Liver (tissue), 7 donors: ENCODE measurements at regions not wholly inside any gene's neighbourhood (a gene's known extent, or its start where the extent isn't known, plus 50 kb on each side); places are given as distances from the start of the nearest gene placed in this dataset.

Source experiments
- DNase-seq: peaks from one replicate; pipeline ENCODE4 v3.0.0-alpha.2; 2017; ENCODE audit warnings: low spot score
- H3K27ac ChIP-seq, 2 donors: one replicate each; pipeline ENCODE4 v1.7.0; 2013; ENCODE audit warnings: inconsistent platforms in 2 of 2, low read length in 2 of 2, control low read depth in 1 of 2, low read depth in 1 of 2, mild to moderate bottlenecking in 1 of 2
- H3K27me3 ChIP-seq, 4 donors: one replicate each; pipeline versions ENCODE4 v1.6.1 to v1.7.0; 2013; ENCODE audit warnings: low read length in 3 of 4, inconsistent platforms in 1 of 4, mild to moderate bottlenecking in 1 of 4, moderate library complexity in 1 of 4; ENCODE audit not compliant: control insufficient read depth in 4 of 4, insufficient read depth in 4 of 4
- H3K36me3 ChIP-seq, 4 donors: one replicate each; pipeline versions ENCODE4 v1.6.1 to v1.7.0; 2013; ENCODE audit warnings: low read length in 3 of 4, mild to moderate bottlenecking in 3 of 4, low read depth in 1 of 4, moderate library complexity in 1 of 4; ENCODE audit not compliant: control insufficient read depth in 4 of 4, insufficient read depth in 3 of 4
- H3K4me1 ChIP-seq, 4 donors: one replicate each; pipeline versions ENCODE4 v1.6.1 to v1.7.0; 2013; ENCODE audit warnings: low read length in 3 of 4, mild to moderate bottlenecking in 3 of 4, moderate library complexity in 1 of 4; ENCODE audit not compliant: control insufficient read depth in 4 of 4, insufficient read depth in 4 of 4
- H3K4me3 ChIP-seq, 3 donors: one replicate each; pipeline versions ENCODE4 v1.6.1 to v1.7.0; 2013; ENCODE audit warnings: low read length in 3 of 3, control low read depth in 1 of 3, low read depth in 1 of 3, mild to moderate bottlenecking in 1 of 3
- H3K9ac ChIP-seq, 2 donors: one replicate each; pipeline ENCODE4 v1.7.0; 2013; ENCODE audit warnings: low read length in 2 of 2, mild to moderate bottlenecking in 2 of 2, moderate library complexity in 2 of 2, control low read depth in 1 of 2, low read depth in 1 of 2
- H3K9me3 ChIP-seq, 4 donors: one replicate each; pipeline versions ENCODE4 v1.6.1 to v1.7.0; 2013; ENCODE audit warnings: low read length in 3 of 4; ENCODE audit not compliant: control insufficient read depth in 4 of 4
- ATF3 ChIP-seq: IDR thresholded peaks from 2 replicates; pipeline ENCODE4 v1.6.1; 2016; ENCODE audit warnings: antibody characterized with exemption
- EGR1 ChIP-seq, 2 donors: IDR thresholded peaks; 2 replicates each; pipeline ENCODE4 v1.6.1; 2016 to 2018; ENCODE audit warnings: antibody characterized with exemption in 2 of 2, low read depth in 2 of 2
- FOXA1 ChIP-seq: IDR thresholded peaks from 2 replicates; pipeline ENCODE4 v1.6.1; 2016; ENCODE audit warnings: antibody characterized with exemption
- FOXA2 ChIP-seq: IDR thresholded peaks from 2 replicates; pipeline ENCODE4 v1.6.1; 2016; ENCODE audit warnings: antibody characterized with exemption
- GABPA ChIP-seq, 2 donors: IDR thresholded peaks in 1 of 2; conservative IDR thresholded peaks in 1 of 2; 2 replicates each; pipeline ENCODE4 v1.6.1; 2016; ENCODE audit warnings: antibody characterized with exemption in 2 of 2, mild to moderate bottlenecking in 1 of 2, moderate library complexity in 1 of 2
- HNF4A ChIP-seq, 2 donors: conservative IDR thresholded peaks; 2 replicates each; pipeline ENCODE4 v1.6.1; 2016; ENCODE audit warnings: antibody characterized with exemption in 2 of 2, mild to moderate bottlenecking in 2 of 2
- HNF4G ChIP-seq: IDR thresholded peaks from 2 replicates; pipeline ENCODE4 v1.6.1; 2016; ENCODE audit warnings: antibody characterized with exemption
- JUND ChIP-seq, 2 donors: IDR thresholded peaks; 2 replicates each; pipeline ENCODE4 v1.6.1; 2016; ENCODE audit warnings: antibody characterized with exemption in 2 of 2
- MAX ChIP-seq: IDR thresholded peaks from 2 replicates; pipeline ENCODE4 v1.6.1; 2016; ENCODE audit warnings: antibody characterized with exemption
- NR2F2 ChIP-seq: IDR thresholded peaks from 2 replicates; pipeline ENCODE4 v1.6.1; 2016; ENCODE audit warnings: antibody characterized with exemption
- RAD21 ChIP-seq, 2 donors: IDR thresholded peaks; 2 replicates each; pipeline ENCODE4 v1.6.1; 2016; ENCODE audit warnings: antibody characterized with exemption in 2 of 2, mild to moderate bottlenecking in 2 of 2
- REST ChIP-seq: IDR thresholded peaks from 2 replicates; pipeline ENCODE4 v1.6.1; 2016; ENCODE audit warnings: antibody characterized with exemption, mild to moderate bottlenecking
- RXRA ChIP-seq, 2 donors: IDR thresholded peaks; 2 replicates each; pipeline ENCODE4 v1.6.1; 2017 to 2018; ENCODE audit warnings: antibody characterized with exemption in 2 of 2, mild to moderate bottlenecking in 1 of 2
- SP1 ChIP-seq: IDR thresholded peaks from 2 replicates; pipeline ENCODE4 v1.6.1; 2018; ENCODE audit warnings: antibody characterized with exemption, mild to moderate bottlenecking
- TAF1 ChIP-seq: conservative IDR thresholded peaks from 2 replicates; pipeline ENCODE4 v1.6.1; 2016; ENCODE audit warnings: antibody characterized with exemption, mild to moderate bottlenecking
- YY1 ChIP-seq: IDR thresholded peaks from 2 replicates; pipeline ENCODE4 v1.6.1; 2016; ENCODE audit warnings: antibody characterized with exemption, mild to moderate bottlenecking
- ZBTB33 ChIP-seq: IDR thresholded peaks from 2 replicates; pipeline ENCODE4 v1.6.1; 2016; ENCODE audit warnings: antibody characterized with exemption
- WGBS: extraction: QIAGEN DNeasy Blood & Tissue Kit; methylation state at CpG from one replicate; pipeline ENCODE4 v1.1.7; 2013; 5-methylcytosine and 5-hydroxymethylcytosine counted together
- donor health status: healthy.
- donor health status: healthy.
- donor health status: healthy.
- donor health status: healthy.

GRCh38 chr4:124429746-124430250 lies 282.7 kb downstream of the ANKRD50 start:
- H3K9ac ChIP-seq: no peak overlapping the region
- no peaks in the 10 kb centered on the region for H3K27me3 ChIP-seq
- peaks cover 1 to 21% (median 14%) of the 10 kb centered on the region in 4 donors for H3K4me1 ChIP-seq
- no peak overlapping the region for H3K27ac ChIP-seq
- WGBS: 78% methylated on average over 2 of the region's 2 CpGs
- H3K9me3 ChIP-seq: no peaks in the 10 kb centered on the region
- TF ChIP-seq ATF3: no peak
- TF ChIP-seq GABPA (IDR thresholded peaks at IDR 0.05 in 1 of 2, conservative IDR thresholded peaks at IDR 0.05 in 1 of 2): no peak
- TF ChIP-seq MAX: no peak
- TF ChIP-seq HNF4G: no peak
- no peak for TF ChIP-seq NR2F2
- no peak for TF ChIP-seq FOXA1
- TF ChIP-seq ZBTB33: no peak
- TF ChIP-seq RAD21 (IDR thresholded peaks at IDR 0.05): no peak
- H3K36me3 ChIP-seq: no peaks in the 10 kb centered on the region
- DNase-seq: no peak
- H3K4me3 ChIP-seq: no peak overlapping the region

- Histone ChIP-seq H3K4me1 (peaks cover 1 to 21% (median 14%) of the 10 kb centered on the region in 4 donors), H3K9me3 (no peaks in the 10 kb centered on the region), H3K27ac (no peak overlapping the region), H3K36me3 (no peaks in the 10 kb centered on the region), H3K4me3 (no peak overlapping the region), H3K9ac (no peak overlapping the region), H3K27me3 (no peaks in the 10 kb centered on the region)
- DNase-seq: no peak
- 66% methylated on average over 2 of the region's 2 CpGs for WGBS
- no peak for TF ChIP-seq ATF3
These were observed 280.8 kb downstream of the ANKRD50 start for GRCh38 chr4:124431653-124432192.

- H3K4me1 ChIP-seq: peaks cover 0 to 18% (median 14%) of the 10 kb centered on the region in 4 donors
- no peak for TF ChIP-seq FOXA1
- TF ChIP-seq TAF1: no peak
- TF ChIP-seq EGR1 (IDR thresholded peaks at IDR 0.05; ENCODE audit: low read depth in 2 of 2): no peak
- no peak for TF ChIP-seq JUND (IDR thresholded peaks at IDR 0.05)
- no peak for TF ChIP-seq YY1
- no peak for TF ChIP-seq REST
- TF ChIP-seq HNF4G: no peak
- TF ChIP-seq SP1: no peak
- no peak for TF ChIP-seq HNF4A (conservative IDR thresholded peaks at IDR 0.05)
- TF ChIP-seq GABPA (IDR thresholded peaks at IDR 0.05 in 1 of 2, conservative IDR thresholded peaks at IDR 0.05 in 1 of 2): no peak
- no peak for TF ChIP-seq NR2F2
- TF ChIP-seq RXRA (IDR thresholded peaks at IDR 0.05): no peak
- TF ChIP-seq MAX: no peak
- TF ChIP-seq FOXA2: no peak
- TF ChIP-seq ATF3: no peak
- WGBS: 68% methylated on average over 4 of the region's 4 CpGs
- no peak for DNase-seq
- no peak overlapping the region for H3K9ac ChIP-seq
- H3K27me3 ChIP-seq: no peaks in the 10 kb centered on the region
- H3K36me3 ChIP-seq: no peaks in the 10 kb centered on the region
- no peaks in the 10 kb centered on the region for H3K9me3 ChIP-seq
- no peak overlapping the region for H3K4me3 ChIP-seq
- H3K27ac ChIP-seq: no peak overlapping the region
These were observed 280.0 kb downstream of the ANKRD50 start for GRCh38 chr4:124432500-124432899.
